ENCODE measurements at regions not wholly inside any gene's neighbourhood (a gene's known extent, or its start where the extent isn't known, plus 50 kb on each side); places are given as distances from the start of the nearest gene placed in this dataset.

GRCh38 chr6:167742719-167743303, 83.9 kb upstream of the AFDN start:
- H3K4me3 ChIP-seq (ENCODE audit: insufficient read depth, low read length, poor library complexity, severe bottlenecking): no peak overlapping the region
- no peaks in the 10 kb centered on the region for H3F3A ChIP-seq (ENCODE audit: insufficient read depth)
- no peaks in the 10 kb centered on the region for H3K27me3 ChIP-seq (ENCODE audit: low read length)
- H3K36me3 ChIP-seq (ENCODE audit: low read length): no peaks in the 10 kb centered on the region
- H2AFZ ChIP-seq (ENCODE audit: low read depth, low read length, severe bottlenecking): no peak overlapping the region
- TF ChIP-seq CTCF (IDR thresholded peaks at IDR 0.05; ENCODE audit: insufficient read depth, low read length, poor library complexity, severe bottlenecking) (no peak), EZH2phosphoT487 (conservative IDR thresholded peaks at IDR 0.05; ENCODE audit: low read length) (no peak)
- H3K4me2 ChIP-seq (ENCODE audit: low read depth, low read length, poor library complexity, severe bottlenecking): no peak overlapping the region
- H3K9me3 ChIP-seq (ENCODE audit: insufficient read depth, low read length): no peaks in the 10 kb centered on the region
- H4K20me1 ChIP-seq (ENCODE audit: low read depth, low read length): no peaks in the 10 kb centered on the region
- no peak overlapping the region for H3K27ac ChIP-seq (ENCODE audit: low read depth, low read length)
- H3K9me2 ChIP-seq (replicated peaks; ENCODE audit: insufficient read depth, low read length): no peaks in the 10 kb centered on the region
- no peak overlapping the region for H3K9ac ChIP-seq (ENCODE audit: low read length)
- no peaks in the 10 kb centered on the region for H3K79me2 ChIP-seq (ENCODE audit: insufficient read depth, low read length)

- H2AFZ ChIP-seq (ENCODE audit: low read depth, low read length, severe bottlenecking): no peak overlapping the region
- TF ChIP-seq EZH2phosphoT487 (conservative IDR thresholded peaks at IDR 0.05; ENCODE audit: low read length) (no peak), CTCF (IDR thresholded peaks at IDR 0.05; ENCODE audit: insufficient read depth, low read length, poor library complexity, severe bottlenecking) (no peak)
- H3K9me2 ChIP-seq (replicated peaks; ENCODE audit: insufficient read depth, low read length): no peaks in the 10 kb centered on the region
- H3K9ac ChIP-seq (ENCODE audit: low read length): no peak overlapping the region
- no peaks in the 10 kb centered on the region for H4K20me1 ChIP-seq (ENCODE audit: low read depth, low read length)
- no peaks in the 10 kb centered on the region for H3K79me2 ChIP-seq (ENCODE audit: insufficient read depth, low read length)
- H3K36me3 ChIP-seq (ENCODE audit: low read length): no peaks in the 10 kb centered on the region
- H3K9me3 ChIP-seq (ENCODE audit: insufficient read depth, low read length): no peaks in the 10 kb centered on the region
- H3K27me3 ChIP-seq (ENCODE audit: low read length): no peaks in the 10 kb centered on the region
- H3K27ac ChIP-seq (ENCODE audit: low read depth, low read length): no peak overlapping the region
- no peaks in the 10 kb centered on the region for H3F3A ChIP-seq (ENCODE audit: insufficient read depth)
- no peak overlapping the region for H3K4me3 ChIP-seq (ENCODE audit: insufficient read depth, low read length, poor library complexity, severe bottlenecking)
- H3K4me2 ChIP-seq (ENCODE audit: low read depth, low read length, poor library complexity, severe bottlenecking): no peak overlapping the region
Observed at GRCh38 chr6:167744681-167745669, 81.7 kb upstream of the AFDN start.

- Histone ChIP-seq H3F3A (ENCODE audit: insufficient read depth) (no peaks in the 10 kb centered on the region), H3K27ac (ENCODE audit: low read depth, low read length) (no peak overlapping the region), H3K36me3 (ENCODE audit: low read length) (no peaks in the 10 kb centered on the region), H3K79me2 (ENCODE audit: insufficient read depth, low read length) (no peaks in the 10 kb centered on the region), H3K9me3 (ENCODE audit: insufficient read depth, low read length) (no peaks in the 10 kb centered on the region), H3K9me2 (replicated peaks; ENCODE audit: insufficient read depth, low read length) (no peaks in the 10 kb centered on the region), H3K4me2 (ENCODE audit: low read depth, low read length, poor library complexity, severe bottlenecking) (no peak overlapping the region), H4K20me1 (ENCODE audit: low read depth, low read length) (no peaks in the 10 kb centered on the region), H3K4me3 (ENCODE audit: insufficient read depth, low read length, poor library complexity, severe bottlenecking) (no peak overlapping the region), H2AFZ (ENCODE audit: low read depth, low read length, severe bottlenecking) (no peak overlapping the region), H3K9ac (ENCODE audit: low read length) (no peak overlapping the region), H3K27me3 (ENCODE audit: low read length) (no peaks in the 10 kb centered on the region)
- TF ChIP-seq EZH2phosphoT487 (conservative IDR thresholded peaks at IDR 0.05; ENCODE audit: low read length) (no peak), CTCF (IDR thresholded peaks at IDR 0.05; ENCODE audit: insufficient read depth, low read length, poor library complexity, severe bottlenecking) (no peak)
Observed at GRCh38 chr6:167745670-167746389, 80.9 kb upstream of the AFDN start.
